ENCODE measurements at regions not wholly inside any gene's neighbourhood (a gene's known extent, or its start where the extent isn't known, plus 50 kb on each side); places are given as distances from the start of the nearest gene placed in this dataset.

DNA sequence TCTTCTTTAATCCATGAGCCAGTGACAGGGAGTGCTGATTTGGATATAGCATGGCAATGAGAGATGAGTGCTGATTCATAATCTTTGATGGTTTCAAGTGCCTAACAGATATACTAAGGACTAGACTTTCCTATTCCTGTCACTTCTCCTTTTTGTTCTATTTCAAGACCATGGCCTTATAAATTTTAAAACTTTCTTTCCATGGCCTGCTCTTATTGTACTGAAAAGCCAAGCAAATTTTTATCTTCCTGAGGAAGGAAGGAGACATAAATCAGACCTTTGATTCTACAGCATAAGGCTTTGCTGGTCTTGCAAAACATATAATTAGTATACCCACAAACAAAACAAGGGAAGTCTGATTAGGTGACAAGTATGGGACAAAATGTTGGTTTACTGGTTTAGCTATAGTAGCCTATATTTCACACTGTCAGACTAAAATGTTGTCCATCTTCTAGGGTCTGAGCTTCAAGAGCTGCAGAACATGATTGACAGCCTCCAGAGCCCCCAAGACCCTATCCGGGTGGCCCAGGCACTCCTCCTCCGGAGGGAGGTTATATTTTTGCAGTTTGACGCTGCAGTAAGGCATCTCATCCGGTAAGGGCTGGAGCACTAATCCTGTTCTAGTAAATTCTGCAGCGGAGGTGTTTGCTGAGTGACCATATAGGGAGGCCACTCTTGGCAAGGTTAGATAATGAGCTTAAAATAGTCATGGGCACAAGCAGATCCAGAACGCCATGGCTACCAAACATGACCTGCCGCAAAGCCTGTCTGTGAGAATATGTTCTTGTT is 82.3 kb downstream of the CD164 start (continued):
- TF ChIP-seq KDM1A (IDR thresholded peaks at IDR 0.05; ENCODE audit: borderline replicate concordance, low read length) (no peak), JUND (IDR thresholded peaks at IDR 0.05; ENCODE audit: low read length) (no peak), BACH1 (IDR thresholded peaks at IDR 0.05; ENCODE audit: low read length) (no peak), TBP (IDR thresholded peaks at IDR 0.05; ENCODE audit: low read depth, low read length) (no peak)
